Cardiac fibroblast (primary cell): ENCODE measurements at regions not wholly inside any gene's neighbourhood (a gene's known extent, or its start where the extent isn't known, plus 50 kb on each side); places are given as distances from the start of the nearest gene placed in this dataset.

Experiments used
- DNase-seq, 2 donors: peaks; one replicate each; pipeline versions ENCODE4 v3.0.0 to v3.0.0-alpha.2; 2010; ENCODE audit warnings: low read depth in 2 of 2
- H3K4me3 ChIP-seq, 2 donors: replicated peaks in 1 of 2; 1 replicate in 1 of 2; 2 replicates in 1 of 2; pipeline ENCODE4 v1.5.1; 2011; ENCODE audit warnings: low read depth in 2 of 2, low read length in 2 of 2, mild to moderate bottlenecking in 2 of 2, moderate library complexity in 1 of 2
- TF ChIP-seq, protein P1 (sequence below): IDR thresholded peaks from one replicate; pipeline ENCODE4 v1.5.1; 2011; ENCODE audit warnings: low read depth, mild to moderate bottlenecking, low read length, inconsistent platforms

DNA sequence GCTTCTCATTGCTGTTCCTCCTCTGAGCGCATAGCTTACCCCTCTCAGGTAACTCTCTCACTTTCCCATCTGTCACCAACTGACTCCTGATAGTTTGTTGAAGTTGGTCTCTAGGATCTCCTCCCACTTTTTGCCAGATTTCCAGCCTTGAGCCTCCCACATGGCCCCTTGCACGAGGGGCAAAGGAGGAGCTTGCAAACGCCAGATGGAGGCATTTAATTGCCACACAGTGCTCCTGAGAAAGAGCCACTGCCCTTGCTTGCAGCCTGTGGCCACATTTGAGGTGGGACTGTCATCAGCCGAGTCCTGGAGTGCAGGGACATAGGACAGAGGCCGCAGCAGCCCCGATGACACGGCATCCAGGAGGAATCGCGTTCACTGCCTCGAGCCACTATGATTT is 348.7 kb downstream of the SMOC2 start:
- TF ChIP-seq, protein P1, sequence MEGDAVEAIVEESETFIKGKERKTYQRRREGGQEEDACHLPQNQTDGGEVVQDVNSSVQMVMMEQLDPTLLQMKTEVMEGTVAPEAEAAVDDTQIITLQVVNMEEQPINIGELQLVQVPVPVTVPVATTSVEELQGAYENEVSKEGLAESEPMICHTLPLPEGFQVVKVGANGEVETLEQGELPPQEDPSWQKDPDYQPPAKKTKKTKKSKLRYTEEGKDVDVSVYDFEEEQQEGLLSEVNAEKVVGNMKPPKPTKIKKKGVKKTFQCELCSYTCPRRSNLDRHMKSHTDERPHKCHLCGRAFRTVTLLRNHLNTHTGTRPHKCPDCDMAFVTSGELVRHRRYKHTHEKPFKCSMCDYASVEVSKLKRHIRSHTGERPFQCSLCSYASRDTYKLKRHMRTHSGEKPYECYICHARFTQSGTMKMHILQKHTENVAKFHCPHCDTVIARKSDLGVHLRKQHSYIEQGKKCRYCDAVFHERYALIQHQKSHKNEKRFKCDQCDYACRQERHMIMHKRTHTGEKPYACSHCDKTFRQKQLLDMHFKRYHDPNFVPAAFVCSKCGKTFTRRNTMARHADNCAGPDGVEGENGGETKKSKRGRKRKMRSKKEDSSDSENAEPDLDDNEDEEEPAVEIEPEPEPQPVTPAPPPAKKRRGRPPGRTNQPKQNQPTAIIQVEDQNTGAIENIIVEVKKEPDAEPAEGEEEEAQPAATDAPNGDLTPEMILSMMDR, result no peak
- no peak overlapping the region for H3K4me3 ChIP-seq
- no peak for DNase-seq

DNA sequence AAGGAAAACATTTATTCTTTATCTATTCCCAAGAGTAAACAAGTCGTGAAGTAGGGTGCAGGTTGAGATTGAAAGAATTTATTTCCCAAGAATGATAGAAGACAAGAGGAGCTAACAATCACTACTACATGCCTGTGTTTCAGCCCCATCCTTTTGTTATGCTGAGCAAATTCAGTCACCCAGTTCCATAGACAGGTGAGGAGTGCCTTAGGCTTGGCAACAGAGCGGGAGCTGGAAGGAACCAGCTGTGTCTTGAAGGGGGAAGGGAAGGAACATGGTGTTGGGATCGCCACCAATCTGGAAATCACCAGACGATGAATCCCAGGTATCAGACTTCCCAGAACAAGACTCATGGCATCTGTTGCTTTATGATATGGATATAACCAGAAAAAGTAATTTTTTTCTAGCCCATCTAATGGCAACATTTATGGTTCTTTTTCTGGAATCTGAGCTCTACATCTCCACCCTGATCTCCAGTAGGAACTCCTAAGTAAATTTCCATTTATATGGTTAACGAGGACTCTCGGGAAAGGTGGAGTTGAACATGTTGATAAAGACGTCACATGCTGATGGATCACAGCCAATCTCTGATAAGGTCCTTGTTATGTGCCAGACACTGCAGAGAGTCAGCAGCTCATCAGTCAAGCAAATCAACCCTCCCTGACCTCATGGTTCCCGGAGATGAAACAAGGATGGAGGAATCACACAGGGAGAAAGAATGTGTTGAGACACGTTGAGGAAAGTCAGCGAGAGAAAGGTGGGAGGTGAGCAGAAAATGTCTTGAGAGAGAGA is 344.9 kb downstream of the SMOC2 start:
- DNase-seq, result no peak
- TF ChIP-seq, protein P1, result no peak
- H3K4me3 ChIP-seq, result no peak overlapping the region

DNA sequence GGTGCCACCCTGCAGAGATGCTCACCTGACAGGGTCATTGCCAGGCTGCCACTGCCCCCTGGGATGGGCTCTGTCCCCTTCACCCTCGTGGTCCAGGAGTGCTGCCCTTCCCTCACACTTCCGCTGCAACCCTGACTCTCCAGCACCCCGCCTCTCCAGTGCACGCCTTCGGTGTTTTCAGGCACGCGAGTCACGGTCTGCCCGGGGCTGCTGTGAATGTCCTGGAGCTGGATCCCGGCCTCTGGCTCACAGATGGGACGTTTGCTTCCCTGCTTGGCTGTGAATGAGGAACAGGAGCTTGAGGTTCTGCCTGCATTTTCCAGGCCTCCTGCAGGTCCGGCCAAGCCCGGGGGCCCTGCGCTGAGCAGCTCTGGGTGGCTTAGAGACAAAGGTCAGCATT is 343.4 kb downstream of the SMOC2 start:
- H3K4me3 ChIP-seq, result no peak overlapping the region
- TF ChIP-seq, protein P1, result no peak
- DNase-seq, result no peak

DNA sequence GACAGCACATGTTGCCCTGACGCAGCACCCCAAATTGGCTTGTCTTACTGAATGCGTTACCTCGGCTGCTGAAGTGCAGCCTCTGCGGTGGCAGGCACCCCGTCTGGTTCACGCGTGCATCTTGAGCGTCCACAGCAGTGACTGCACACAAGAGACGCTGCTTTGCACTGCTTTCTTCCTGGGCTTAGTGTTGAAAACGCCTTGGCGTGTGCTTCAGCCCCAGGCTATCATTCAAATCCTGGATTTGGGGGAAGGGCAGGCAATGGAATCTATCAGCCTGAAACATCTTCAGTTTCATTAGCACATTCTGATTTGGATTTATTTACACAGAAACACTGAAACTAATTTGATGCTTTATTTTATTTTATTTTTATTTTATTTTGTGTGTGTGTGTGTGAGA is 342.7 kb downstream of the SMOC2 start:
- TF ChIP-seq, protein P1, result no peak
- no peak overlapping the region for H3K4me3 ChIP-seq
- no peak for DNase-seq

DNA sequence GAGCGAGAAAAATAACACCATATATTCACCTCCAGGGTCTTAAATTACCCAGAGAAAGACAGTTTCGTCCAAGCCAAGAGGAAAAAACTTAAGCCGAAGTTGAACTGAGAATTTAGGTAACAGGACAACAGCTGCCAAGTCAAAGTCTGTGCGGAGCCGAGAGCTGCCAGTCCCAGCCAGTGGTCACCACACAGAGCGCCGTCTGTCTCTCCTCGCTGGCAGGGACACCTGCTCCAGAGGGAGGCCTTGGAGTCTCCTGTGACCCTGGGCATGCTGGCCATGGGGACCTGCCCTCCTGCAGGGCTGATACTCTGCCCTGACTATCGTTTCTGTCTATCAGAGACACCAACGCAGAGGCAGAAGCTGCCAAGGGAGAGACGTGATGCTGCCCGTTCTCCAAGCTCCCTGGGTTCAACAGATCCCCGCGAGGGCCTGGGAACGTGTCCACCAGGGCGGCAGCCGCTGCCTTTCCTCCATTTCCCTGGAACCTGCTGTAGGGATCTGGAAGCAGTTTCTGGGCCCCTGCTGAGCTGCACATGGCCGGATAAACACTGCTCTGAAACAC is 341.3 kb downstream of the SMOC2 start:
- DNase-seq, result no peak
- TF ChIP-seq, protein P1, result no peak
- no peak overlapping the region for H3K4me3 ChIP-seq

DNA sequence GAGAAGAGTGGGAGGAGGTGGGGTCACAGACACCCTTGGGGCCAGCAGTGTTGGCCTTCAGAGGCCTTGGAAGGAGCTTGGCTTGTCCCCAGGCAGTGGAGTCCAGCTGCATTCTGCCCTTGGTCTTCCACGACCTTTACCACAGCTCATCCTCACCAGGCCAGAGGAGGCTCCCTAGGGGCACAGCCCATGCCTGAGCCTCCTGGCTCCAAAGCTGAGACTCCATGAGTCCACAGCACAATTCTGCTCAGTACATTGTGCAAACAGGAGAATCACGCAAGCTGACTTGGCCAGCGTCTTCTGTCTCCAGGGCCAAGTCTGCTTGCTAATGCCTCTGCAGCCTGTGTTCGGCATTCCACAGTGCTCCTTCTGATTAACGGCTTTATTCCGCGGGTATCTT is 337.2 kb downstream of the SMOC2 start:
- TF ChIP-seq, protein P1, result no peak
- H3K4me3 ChIP-seq, result no peak overlapping the region
- peak; percentile 39 to 63 for DNase-seq
